K562 (cell line): ENCODE measurements at regions not wholly inside any gene's neighbourhood (a gene's known extent, or its start where the extent isn't known, plus 50 kb on each side); places are given as distances from the start of the nearest gene placed in this dataset.

Experiments used
- ATAC-seq: fragments of 200-7000 bp; cut with Tn5 transposase; 3 replicates; pipeline ENCODE4 v1.9.1; 2020; ENCODE audit warnings: moderate library complexity
- BruUV-seq: library from RNA; stranded (reverse); fragments of 400-500 nt; replicated peaks from 2 replicates; lab custom pipeline; 2021; lab: Mats Ljungman, UMichigan
- CTCF ChIA-PET: fragments of 300-600 bp; formaldehyde crosslinking; extraction: SDS; loops from one replicate; lab custom pipeline; 2021; ENCODE audit warnings: low intra/inter-chr PET ratio; lab: Yijun Ruan, JAX
- POLR2A ChIA-PET: fragments of 300-600, 350-650 bp; sonication (Branson Sonifier 250); formaldehyde crosslinking; extraction: SDS; loops from one replicate; lab custom pipeline; 2021; ENCODE audit warnings: antibody characterized with exemption, inconsistent platforms; lab: Yijun Ruan, JAX
- DNase-seq, 4 experiments: peaks; one replicate each; pipeline versions ENCODE4 v3.0.0 to v3.0.0-alpha.2; 2011 to 2018; ENCODE audit warnings: low spot score in 3 of 4, mixed read lengths in 3 of 4; ENCODE audit errors: extremely low read depth in 1 of 4
- FAIRE-seq: peaks from 2 replicates; lab custom pipeline; 2011; peaks lifted over from hg19 to GRCh38; lab: Jason Lieb, UNC
- H2AFZ ChIP-seq: 2 replicates; pipeline ENCODE4 v1.6.0; 2011; ENCODE audit warnings: low read depth, low read length, control low read depth, inconsistent platforms
- H3K27ac ChIP-seq: fragments of 200-600 bp; 3 replicates; pipeline ENCODE4 v1.8.0; 2011; ENCODE audit warnings: low read depth, mild to moderate bottlenecking, control low read depth, inconsistent platforms, low read length, moderate library complexity, mixed read lengths; ENCODE audit errors: extremely low read depth
- H3K27me3 ChIP-seq, 2 experiments: fragments of 300-600 bp in 1 of 2; 2 replicates in 1 of 2; 3 replicates in 1 of 2; pipeline versions ENCODE4 v1.6.0 to v1.8.0; 2011; ENCODE audit warnings: inconsistent platforms in 2 of 2, low read length in 2 of 2, mild to moderate bottlenecking in 1 of 2, mixed read lengths in 1 of 2, moderate library complexity in 1 of 2; ENCODE audit not compliant: control insufficient read depth in 2 of 2, insufficient read depth in 2 of 2
- H3K36me3 ChIP-seq: fragments of 300-600 bp; 3 replicates; pipeline ENCODE4 v1.8.0; 2011; ENCODE audit warnings: mild to moderate bottlenecking, low read length, inconsistent platforms; ENCODE audit not compliant: control insufficient read depth, insufficient read depth
- H3K4me1 ChIP-seq, 2 experiments: fragments of 200-600 bp in 1 of 2; replicated peaks in 1 of 2; 2 replicates in 1 of 2; 3 replicates in 1 of 2; pipeline versions ENCODE4 v1.5.1 to v1.8.0; 2011; ENCODE audit warnings: inconsistent platforms in 2 of 2, low read length in 2 of 2, mild to moderate bottlenecking in 1 of 2, mixed read lengths in 1 of 2, moderate library complexity in 1 of 2; ENCODE audit not compliant: control insufficient read depth in 2 of 2, insufficient read depth in 2 of 2
- H3K4me2 ChIP-seq: 2 replicates; pipeline ENCODE4 v1.6.1; 2011; ENCODE audit warnings: low read length, control low read depth, inconsistent platforms, mixed read lengths; ENCODE audit not compliant: insufficient read depth
- H3K4me3 ChIP-seq: fragments of 200-600 bp; sonication (generic), shearing (Covaris generic); 2 replicates; pipeline ENCODE4 v1.5.1; 2016; ENCODE audit warnings: control low read depth, inconsistent platforms
- H3K79me2 ChIP-seq: fragments of 200-600 bp; 3 replicates; pipeline ENCODE4 v1.8.0; 2011; ENCODE audit warnings: low read length, inconsistent platforms; ENCODE audit not compliant: control insufficient read depth, insufficient read depth
- H3K9ac ChIP-seq, 2 experiments: 2 replicates each; pipeline versions ENCODE4 v1.6.0 to v1.6.1; 2011; ENCODE audit warnings: low read depth in 2 of 2, low read length in 2 of 2, control low read depth in 1 of 2, inconsistent platforms in 1 of 2, mild to moderate bottlenecking in 1 of 2, mixed read lengths in 1 of 2; ENCODE audit not compliant: insufficient read depth in 1 of 2
- H3K9me1 ChIP-seq: one replicate; pipeline ENCODE4 v1.6.0; 2011; ENCODE audit warnings: inconsistent platforms, mild to moderate bottlenecking, low read length, moderate library complexity; ENCODE audit not compliant: control insufficient read depth, insufficient read depth
- H3K9me3 ChIP-seq: replicated peaks from 2 replicates; pipeline ENCODE4 v1.5.1; 2011; ENCODE audit warnings: low read depth, low read length, inconsistent platforms; ENCODE audit not compliant: control insufficient read depth, insufficient read depth
- H4K20me1 ChIP-seq: replicated peaks from 2 replicates; pipeline ENCODE4 v1.6.1; 2011; ENCODE audit warnings: low read length, inconsistent platforms, mixed read lengths; ENCODE audit not compliant: control insufficient read depth, insufficient read depth
- BHLHE40 ChIP-seq: IDR thresholded peaks from 2 replicates; pipeline ENCODE4 v1.6.1; 2011; ENCODE audit warnings: low read length, improper control_type of control experiment
- DEAF1 ChIP-seq: fragments of 450-650 bp; formaldehyde crosslinking; IDR thresholded peaks from 2 replicates; pipeline ENCODE4 v1.4.0; 2020; ENCODE audit warnings: mild to moderate bottlenecking, moderate library complexity
- SNIP1 ChIP-seq: fragments of 450-650 bp; IDR thresholded peaks from 2 replicates; pipeline ENCODE4 v1.7.1; 2017; ENCODE audit warnings: low read depth, mild to moderate bottlenecking
- ZNF280A ChIP-seq: fragments of 450-650 bp; IDR thresholded peaks from 2 replicates; pipeline ENCODE4 v1.6.1; 2018; ENCODE audit warnings: mild to moderate bottlenecking, low read depth; ENCODE audit not compliant: partially characterized antibody
- ZNF561 ChIP-seq: fragments of 450-650 bp; formaldehyde crosslinking; conservative IDR thresholded peaks from 2 replicates; pipeline ENCODE4 v1.4.0; 2020; ENCODE audit warnings: mild to moderate bottlenecking, moderate library complexity
- WGBS: fragments of 100-300 bp; shearing (Covaris generic); methylation state at CpG from one replicate; pipeline ENCODE4 v1.1.6; 2016; ENCODE audit warnings: low coverage, mixed read lengths; ENCODE audit not compliant: insufficient coverage; ENCODE audit errors: missing lambda C conversion rate; 5-methylcytosine and 5-hydroxymethylcytosine counted together
- in situ Hi-C: fragments of 300-500 bp; cut with MboI; formaldehyde crosslinking; loops from 4 replicates; pipeline ENCODE4 v1.15.0; 2018; ENCODE audit warnings: inconsistent platforms, mixed read lengths
- intact Hi-C: fragments of 100-400 bp; cut with micrococcal nuclease; formaldehyde crosslinking; loops from 2 replicates; pipeline ENCODE4 v1.14.2; 2022

GRCh38 chr9:70478963-70479641 lies 64.6 kb upstream of the KLF9 start:
- Histone ChIP-seq H3K4me1 (peaks cover 5 to 12% of the 10 kb centered on the region in 2 experiments; a peak in 4 of 5 replicates), H4K20me1 (no peaks in the 10 kb centered on the region), H3K9ac (no peak overlapping the region), H3K4me3 (no peak overlapping the region), H3K36me3 (no peaks in the 10 kb centered on the region), H3K79me2 (no peaks in the 10 kb centered on the region), H3K27ac (no peak overlapping the region), H3K9me3 (no peaks in the 10 kb centered on the region), H3K4me2 (no peak overlapping the region), H2AFZ (no peak overlapping the region), H3K27me3 (no peaks in the 10 kb centered on the region), H3K9me1 (no peaks in the 10 kb centered on the region)
- ATAC-seq: no peak
- WGBS: 65% methylated on average over 3 of the region's 3 CpGs
- CTCF ChIA-PET: no interaction called here
- DNase-seq: no peak
- BruUV-seq: no TSS peak
- POLR2A ChIA-PET: no interaction called here
- in situ Hi-C loops: no loop called here
- FAIRE-seq: no peak
- intact Hi-C loops: no loop called here
- TF ChIP-seq ZNF280A (no peak), SNIP1 (no peak), BHLHE40 (no peak), ZNF561 (CRISPR knock-in tag) (no peak), DEAF1 (no peak)
